HG02759 (cell line): ENCODE measurements at regions not wholly inside any gene's neighbourhood (a gene's known extent, or its start where the extent isn't known, plus 50 kb on each side); places are given as distances from the start of the nearest gene placed in this dataset.

Experiments
- ATAC-seq: cut with Tn5 transposase; IDR thresholded peaks from one replicate; pipeline ENCODE4 v1.9.1; 2021; ENCODE audit warnings: mild to moderate bottlenecking, moderate library complexity; ENCODE audit not compliant: unreplicated experiment

DNA sequence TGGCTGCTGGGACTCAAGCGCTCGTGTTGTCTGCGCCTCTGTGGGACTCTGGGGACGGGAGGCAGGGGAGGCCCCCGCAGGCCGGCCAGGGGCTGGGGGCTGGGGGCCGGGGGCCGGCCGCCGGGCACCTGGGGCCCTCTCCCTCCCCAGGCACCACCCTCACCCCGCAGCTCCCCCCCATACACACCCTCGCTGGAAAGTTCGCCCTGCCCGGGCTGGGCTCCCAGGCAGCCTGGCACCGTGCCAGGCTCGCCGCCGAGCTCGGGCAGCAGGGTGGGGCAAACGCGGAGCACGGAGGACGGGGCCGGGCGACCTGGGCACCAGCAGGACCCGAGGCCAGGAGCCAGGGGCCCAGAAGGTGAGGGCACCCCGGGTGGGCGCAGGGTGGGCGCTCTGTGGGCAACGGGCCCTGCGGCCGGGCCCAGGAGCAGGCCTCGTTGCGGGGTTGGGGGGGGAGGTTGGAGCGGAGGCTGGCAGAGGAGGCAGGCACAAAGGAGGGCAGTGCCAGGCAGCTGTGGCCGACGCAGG, 76.7 kb upstream of the WNT7B start:
- no peak for ATAC-seq

DNA sequence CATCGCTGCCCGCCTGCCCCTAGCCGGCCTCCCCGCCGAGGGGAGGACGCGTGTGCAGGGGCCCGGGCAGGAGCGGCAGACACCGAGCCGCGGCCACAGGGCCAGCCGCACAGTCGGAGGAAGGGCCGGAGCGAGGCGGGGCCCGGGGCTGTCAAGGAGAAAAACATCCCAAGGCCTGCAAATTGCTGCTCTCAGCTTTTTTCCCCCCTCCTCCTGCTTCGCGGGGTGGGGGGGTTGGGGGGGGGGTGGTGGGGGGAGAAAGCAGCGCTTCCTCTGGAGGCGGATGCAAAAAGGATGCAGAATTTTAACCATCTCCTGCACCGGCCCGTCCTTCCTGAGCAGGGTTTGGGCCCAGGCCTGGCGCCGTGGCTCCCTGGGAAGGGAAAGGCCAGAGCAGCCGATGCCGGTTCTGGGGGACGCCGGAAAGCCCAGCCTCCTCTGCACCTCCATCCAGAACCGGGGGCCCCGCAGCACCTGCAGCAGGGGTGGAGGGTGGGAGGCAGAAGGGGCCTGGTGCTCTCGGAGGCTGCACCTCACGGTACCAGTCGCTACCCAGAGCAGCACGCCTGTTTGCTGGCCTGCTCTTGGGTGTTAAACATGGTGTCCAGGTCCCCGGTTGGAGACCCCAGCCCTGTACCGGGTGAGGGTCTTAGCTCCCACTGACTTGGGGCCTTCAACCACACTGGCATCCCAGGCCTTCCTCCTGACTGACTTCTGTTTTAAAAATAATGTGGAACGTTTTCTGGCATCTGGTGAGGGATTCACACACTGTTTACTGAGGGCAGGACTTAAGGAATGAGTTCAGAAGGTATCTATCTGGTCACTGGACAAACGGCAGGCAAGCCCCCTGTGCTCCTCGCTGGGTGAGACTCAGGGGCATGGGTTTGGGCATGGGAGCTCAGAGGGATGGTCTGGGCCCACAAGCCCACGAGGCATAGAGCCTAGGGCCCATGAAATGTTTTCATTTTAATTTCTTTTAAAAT, 77.4 kb upstream of the WNT7B start:
- no peak for ATAC-seq

DNA sequence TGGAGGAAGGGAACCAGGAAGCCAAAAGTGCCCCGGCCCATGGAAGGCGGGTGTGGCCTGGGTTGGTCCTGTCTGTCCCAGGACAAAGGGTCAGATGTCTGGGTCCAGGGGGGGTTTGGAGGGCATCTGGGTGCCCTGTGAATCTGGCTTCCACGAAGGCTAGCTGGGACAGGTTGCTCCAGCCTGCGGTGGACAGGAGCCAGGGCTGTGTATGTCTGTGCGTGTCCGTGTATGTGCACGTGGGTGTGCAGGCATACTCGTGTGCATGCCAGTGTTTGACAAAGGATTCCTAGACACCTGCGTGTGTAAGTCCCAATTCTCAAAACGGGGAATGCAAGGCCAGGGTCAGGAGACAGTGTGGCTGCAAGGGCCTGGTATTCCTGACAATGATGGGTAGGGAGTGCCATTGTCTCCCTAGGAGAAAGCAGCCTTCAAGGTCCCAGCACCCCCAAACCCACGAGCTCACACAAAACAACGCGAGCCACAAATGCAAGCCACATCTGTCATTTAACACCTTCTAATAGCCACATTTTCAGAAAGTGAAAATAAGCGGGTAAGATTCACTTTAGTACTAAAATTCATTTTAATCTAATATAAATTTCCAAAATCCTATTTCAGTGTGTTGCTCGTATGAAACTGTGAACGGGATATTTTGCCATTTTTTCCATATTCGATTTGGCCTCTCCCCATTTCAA, 78.4 kb upstream of the WNT7B start:
- ATAC-seq, result no peak

DNA sequence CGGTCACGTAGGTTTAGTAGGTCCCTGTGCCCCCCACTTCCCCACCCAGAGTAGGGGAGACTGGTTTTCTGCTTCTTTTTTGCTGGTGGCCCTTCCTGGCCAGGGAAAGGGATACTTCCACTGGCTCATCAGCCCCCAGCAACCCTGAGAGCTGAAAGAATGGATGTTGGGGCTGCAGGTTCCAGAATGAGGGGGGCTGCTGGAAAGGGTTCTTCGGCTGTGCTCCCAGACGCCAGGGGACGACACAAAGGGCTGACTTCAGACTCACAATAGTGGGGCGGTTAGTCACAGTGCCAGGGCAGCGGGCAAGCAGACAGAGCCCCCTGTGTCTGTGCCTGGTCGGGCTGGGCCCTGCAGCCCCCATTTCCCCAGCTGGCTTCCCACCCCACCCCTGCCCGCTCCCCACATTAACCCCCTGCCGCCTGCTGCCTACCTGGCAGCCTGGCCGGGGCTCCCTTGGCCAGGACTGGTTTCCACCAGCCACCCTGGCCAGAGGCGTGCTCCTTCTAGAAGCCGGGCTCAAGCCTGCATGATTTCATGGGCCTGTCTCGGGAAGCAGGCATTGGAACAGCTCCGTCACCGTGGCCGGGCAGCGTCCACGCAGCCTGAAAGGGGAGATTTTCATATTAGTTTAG, 79.1 kb upstream of the WNT7B start:
- no peak for ATAC-seq

DNA sequence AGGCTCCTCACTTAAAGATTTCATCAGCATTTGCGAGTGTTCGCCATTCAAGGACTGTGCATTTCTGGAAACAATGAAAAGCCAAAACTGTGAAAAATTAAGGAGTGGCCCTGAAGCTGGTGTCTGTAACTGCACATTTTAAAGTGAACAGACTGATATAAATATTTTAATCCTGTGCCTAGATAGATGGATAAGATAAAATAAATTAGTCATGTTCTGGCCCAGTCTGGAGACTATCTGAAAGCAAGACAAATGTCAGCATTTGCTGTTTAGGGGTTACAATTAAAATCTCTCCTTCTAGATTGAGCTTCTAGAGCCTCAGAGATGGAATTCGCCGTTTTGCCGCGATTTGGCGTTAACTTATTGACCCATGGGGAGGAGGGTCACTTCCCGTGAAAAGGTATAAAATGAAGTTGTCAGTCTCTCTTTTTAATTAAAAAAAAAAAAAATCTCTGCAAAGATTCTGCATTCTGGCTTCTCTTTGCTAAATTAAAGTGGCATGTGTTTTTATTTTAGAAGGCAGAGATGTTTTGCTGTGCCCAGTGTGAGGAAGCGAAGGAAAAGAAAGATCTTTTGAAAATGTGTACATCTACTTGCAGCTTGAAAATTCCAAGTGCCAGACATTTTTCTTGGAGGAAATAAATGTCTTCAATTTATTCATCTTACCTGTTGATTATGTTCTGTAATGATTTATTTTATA, 79.7 kb upstream of the WNT7B start:
- ATAC-seq, result no peak

DNA sequence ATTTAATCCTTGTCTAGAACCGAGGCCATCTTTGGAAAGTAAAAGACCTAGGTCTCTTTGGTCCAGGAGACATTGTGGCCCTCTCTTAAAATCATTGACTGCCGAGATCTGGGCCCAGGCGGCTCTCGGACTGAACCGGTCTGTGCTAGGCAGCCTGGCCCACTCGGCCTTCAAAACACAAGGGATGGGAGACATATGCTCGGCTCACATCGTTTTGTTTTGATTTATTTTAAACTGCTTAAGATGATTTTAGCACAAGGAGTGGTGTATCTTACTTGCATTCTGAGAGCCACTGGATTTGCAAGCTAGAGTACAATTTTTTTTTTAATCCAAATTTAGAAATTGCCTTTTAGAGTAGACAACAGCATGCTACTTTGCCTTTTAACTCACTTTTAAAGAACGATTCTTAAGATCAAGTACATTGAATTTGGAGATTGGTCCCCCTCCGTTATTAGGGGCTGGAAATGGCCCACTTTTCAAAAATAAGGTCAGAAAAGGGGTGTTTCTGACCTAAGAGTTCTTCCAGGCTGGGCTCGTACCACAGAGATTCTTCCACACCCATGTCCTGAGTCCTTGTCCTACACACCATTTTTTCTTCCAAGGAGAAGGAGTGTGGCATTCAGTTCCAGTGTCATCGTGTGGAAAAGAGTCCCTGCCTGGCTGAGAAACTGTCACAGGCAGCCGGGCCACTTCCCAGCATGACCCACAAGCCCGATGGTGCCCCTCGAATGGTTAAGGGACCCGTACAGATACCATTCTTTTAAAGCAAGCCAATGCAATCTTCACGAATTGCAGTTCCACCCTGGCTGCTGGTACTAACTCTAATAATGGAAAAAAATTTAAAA, 80.5 kb upstream of the WNT7B start:
- no peak for ATAC-seq

DNA sequence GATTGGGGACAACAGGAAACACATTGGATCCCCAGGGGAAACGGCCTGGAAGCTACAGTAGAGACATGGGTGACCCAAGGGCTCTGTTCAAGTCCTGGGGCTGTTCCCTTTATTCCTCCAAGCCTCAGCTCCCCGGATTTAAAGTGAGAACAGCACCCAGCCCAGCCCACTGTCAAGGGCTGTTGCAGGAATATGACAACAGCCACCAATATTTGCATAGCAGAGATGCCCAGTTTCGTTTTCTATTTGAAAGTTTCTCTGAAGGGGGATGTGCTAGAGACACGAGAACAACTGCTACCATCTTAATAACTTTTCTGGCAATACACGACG, 81.1 kb upstream of the WNT7B start:
- ATAC-seq, result peak; percentile 64

DNA sequence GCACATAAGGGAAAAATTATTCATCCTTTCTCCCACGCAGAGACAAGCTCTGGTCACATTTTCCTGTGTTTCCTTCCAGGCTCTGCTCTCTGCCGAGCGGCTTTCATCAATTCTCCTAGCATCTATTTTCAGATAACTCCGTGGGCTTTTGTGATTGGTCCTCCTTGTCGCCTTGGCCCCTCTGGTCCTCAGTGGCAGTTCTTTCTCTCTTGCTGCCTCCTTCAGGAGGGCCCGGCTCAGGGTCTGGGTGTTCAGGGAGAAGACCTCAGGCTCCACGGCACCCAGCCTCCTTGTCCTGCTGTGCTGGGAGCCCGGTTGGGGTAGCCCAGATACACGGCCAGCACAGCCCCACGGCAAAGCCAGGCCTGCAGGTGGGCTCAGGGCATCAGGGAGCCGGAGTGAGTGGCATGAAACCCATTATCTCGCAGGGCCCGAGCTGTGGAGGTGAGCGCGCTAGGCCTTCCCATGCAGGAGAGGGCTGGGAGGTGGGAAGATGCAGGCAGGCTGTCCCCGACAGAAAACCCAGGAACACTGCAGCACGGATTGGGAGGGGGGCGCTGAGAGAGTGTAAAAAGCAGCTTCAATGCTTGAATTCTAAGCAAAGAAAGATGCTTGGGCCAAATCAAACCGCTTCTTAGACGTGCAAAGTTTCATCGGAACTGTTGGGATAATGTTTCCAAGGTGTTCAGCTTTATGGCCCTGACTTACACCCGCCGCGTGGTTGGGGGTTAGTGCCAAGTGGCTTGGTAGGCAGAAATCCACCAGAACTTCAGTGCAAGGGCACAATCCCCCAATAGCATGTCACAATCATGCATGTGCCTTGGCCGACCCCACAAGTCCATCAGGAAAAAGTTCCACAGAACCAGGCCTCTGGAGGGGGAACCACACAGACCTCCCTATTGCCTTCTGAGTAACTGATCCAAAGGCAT, 81.9 kb upstream of the WNT7B start:
- no peak for ATAC-seq

DNA sequence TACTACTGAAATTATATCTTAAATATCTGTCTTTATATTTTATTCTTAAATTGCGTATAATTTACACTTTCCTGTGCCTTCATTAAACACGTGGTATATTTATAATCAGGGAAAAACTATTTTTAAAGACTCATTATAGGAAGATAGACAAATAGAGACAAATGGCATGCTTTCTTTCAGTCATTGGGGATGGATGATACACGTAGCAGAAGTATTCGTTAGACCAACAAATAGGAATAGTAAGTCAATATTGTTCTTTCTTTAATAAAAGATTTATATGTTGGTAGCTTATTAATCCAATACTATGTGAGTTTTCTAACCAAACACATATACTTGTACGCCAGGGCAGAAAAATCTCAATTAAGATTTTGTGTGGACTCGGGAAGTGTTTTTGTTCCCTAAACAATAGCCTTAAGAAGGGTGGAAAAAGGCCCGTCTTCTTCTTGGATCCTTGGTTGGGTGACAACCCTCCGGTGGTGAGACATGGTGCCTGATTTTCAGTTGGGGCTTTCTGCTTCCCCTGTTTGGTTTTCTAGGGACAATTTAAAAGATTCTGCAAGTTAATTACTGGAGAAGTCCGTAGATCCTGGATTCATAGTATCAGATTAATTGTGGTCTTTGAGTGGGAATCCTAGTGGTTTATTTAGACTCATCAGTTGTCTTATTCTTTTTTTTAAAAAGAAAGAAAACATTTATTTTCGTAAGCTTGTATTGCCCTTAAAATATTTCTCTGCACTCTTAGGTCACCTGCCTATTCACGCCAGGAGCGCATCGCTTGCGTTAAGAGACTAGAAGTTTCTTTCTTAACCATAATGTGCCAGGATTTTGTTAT, 83.5 kb upstream of the WNT7B start:
- ATAC-seq, result no peak

DNA sequence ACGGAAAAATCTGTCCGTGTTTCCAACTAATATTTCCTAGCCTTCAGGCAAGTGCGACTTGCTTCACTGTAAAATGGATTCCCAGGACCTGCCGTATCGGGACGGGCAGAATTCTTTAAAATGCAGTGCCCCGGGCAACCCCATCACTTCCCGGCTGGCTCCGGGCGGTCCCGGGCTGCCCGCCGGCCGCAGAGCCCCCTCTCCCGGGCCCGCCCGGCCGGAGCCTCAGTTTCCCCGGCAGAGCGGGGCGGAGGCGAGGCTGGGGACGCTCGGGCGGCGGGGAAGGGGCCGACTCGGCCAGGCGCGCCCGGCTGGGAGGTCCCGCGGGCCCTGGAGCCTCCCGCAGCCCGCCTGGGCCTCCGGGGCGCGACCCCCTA, 84.2 kb upstream of the WNT7B start:
- ATAC-seq, result no peak

DNA sequence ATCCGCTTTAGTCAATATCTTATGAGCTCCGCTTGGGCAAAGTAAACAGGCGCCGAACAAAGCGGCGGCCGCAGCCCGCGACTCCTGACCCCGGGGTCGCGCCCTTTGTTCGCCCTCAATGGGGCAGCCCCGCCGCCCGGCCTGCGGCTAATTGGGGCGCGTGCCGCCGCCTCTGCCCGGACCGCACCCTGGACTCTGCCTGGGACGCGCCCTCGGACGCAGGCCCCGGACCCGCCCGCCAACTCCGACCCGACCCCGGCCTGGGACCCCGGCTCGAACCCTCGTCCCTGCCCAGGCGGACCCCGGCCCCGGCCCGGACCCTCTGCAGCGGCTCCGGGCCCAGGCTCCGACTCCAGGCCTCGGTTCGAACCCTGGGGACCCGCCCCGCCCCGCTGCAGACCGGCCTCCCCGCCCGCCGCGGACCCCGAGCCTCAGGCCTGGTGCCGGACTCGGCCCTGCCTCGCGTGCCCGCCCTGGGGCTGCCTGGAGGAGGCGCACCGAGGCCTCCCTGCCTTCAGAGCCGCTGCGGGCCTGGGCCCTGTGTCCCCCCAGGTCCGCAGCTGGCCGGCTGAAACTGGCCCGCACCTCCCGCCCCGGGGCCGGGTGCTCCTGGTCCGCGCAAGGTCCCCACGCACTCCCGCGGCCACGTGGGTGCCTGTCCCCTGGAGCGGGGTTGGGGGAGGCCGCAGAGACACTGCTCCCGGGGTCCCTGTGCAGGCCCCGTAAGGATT, 84.7 kb upstream of the WNT7B start:
- no peak for ATAC-seq

DNA sequence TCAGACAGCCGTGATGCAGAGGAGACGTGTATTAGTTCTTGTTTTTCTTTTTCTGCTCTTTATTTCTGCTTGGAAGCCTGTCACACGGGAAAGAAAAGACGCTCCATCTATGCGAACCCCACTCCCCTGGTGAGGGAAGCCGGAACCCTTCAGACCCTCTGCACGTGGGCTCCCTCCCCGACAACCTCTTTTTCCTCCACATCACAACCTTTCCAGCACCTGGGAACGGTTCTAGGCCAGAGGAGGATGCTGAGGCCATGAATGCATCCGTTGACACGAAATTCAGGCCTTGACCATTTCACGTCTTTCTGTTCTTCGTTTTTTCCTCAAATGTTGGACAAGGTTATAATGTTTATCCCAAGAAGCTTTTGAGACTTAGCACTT, 85.3 kb upstream of the WNT7B start:
- ATAC-seq, result no peak

DNA sequence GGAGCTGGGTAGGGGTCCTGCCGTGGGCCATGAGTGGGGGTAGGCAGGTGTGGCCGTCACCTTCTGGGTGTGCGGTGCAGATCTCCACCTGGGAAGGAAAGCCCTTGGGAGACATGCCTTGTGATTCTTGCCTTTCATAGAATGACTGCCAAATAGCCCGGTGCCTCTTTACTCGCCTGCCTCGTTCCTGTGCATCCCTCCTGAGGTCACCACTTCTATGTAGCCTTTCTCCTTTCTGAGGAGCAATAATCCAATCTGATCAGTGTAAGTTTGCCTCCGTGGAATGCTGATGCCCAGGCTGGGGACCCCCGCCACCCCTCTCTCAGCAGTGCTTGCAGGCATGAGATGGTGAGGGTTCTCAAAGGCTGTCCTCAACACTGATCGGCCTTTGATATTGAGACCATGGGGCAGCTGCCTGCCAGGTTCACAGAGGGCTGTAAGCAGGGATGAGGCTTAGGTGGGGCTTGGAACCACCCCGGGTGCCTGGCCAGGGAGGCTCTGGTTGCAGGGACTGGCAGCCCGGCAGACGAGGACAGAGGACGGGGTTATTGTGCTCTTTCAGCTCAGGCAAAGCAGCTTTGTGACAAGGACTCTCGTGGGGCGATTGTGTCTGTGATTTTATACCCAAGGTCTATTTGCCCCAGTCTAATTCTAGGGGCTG, 86.1 kb upstream of the WNT7B start:
- no peak for ATAC-seq

DNA sequence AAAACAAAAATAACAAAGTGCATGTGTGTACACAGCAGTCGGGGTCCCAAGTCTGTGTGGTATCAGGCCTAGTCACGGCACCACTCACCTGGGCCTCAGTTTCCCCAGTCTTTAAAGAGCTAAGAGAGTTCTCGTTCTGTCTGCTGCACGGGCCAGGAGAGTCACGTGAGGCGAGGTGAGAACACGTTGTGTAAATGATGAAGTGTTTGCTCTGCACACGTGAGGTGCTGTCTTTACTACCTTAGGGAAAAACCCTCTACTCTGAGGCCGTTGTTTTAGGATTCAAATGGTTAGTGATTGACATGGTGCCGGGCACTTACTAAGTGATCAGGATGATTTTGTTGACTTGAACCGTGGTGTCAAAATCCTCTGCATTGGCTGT, 86.5 kb upstream of the PPARA start:
- ATAC-seq, result no peak

DNA sequence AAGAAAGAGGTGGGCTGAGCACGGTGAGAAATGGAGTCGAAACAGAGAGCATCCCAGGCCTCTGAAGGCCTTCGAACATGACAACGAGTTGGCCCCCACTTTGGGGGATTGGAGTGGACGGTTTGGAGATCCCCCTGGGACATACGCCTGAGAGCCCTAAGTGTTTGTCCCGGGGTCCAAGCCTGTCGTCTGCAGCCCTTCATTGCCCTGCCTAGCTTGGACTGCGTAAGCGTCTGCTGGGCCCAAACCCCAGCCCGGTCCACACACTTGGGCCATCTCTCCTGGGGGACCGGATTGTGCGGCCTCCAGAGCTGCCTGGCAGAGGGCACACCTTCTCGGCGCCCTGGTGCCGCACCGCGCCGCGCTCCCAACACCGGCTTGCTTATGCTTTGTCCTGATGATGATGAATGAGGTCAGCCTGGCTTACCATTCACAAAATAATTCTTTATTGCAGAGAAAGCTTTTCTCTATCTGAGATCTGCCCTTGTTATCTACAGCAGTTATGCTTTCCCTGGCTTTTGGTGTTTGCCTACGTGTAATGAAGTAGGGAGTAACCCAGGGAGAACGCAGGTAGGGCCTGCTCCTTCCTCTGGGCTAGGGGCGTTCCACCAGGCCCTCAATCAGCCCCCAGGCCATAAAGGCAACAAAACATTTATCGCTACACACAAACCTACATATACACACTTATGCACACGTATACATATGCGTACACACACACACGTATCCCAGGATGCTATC, 85.9 kb upstream of the PPARA start:
- no peak for ATAC-seq

DNA sequence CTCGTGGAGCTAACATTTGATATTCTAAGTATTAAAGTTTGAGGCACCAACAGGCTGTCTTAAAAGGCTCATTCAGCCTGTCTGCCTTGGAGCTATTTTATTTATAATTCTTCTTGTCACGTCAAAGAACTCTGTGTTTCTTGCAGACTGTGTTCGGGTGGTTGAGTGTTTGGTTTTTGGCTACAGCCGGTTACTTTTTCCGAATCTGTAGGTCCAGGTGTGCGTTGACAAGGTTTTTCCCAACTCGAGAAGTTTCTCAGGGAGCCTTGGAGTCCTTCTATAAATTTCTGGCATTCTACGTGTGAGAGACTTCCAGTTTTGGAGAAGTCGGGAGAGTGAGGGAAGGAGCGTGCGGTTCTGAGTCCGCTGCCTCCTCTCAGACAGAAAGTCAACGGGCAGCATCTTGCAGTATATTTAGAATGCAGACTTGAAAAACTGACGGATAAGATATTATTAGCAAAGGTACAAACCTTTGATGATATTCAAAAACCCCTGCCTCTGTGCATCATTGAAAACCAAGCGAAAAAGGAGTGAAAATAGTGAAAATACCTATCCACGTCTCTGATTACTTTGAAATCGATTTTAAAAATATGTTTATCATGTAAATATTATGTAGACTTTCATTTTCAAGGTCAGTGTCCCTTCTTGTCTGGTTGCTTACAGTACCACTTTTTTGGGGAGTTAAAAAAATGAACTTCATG, 85.2 kb upstream of the PPARA start:
- ATAC-seq, result no peak
